ENCODE measurements at regions not wholly inside any gene's neighbourhood (a gene's known extent, or its start where the extent isn't known, plus 50 kb on each side); places are given as distances from the start of the nearest gene placed in this dataset.

DNA sequence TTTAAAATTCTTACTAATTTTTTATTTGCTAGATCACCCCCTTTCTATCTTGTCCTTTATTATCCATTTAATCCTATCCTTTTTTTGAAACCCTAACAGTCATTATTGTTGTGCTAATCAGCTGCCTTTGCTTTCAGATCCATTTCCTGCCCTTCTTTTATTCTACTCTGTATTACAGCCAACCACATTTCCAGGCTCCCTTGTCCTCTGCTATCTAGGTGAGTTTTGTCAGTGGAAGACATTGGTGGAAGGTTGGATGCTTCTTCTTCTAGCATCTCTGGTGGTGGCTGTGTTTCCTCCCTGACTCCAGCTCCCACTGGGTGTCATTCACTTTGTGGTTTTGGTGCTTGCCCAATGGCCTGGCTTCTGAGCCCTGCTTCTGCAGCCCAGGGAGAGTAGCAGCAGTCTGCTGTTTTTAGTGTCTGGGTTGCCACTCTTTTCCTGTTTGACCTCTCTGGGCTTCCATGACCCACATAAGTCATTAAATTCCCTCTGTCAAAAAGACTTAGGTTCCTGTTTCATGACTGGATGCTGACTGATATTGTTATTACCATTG is 225.2 kb upstream of the PGRMC2 start:
- FAIRE-seq (peak; percentile 33), DNase-seq (ENCODE audit: insufficient read length, low spot score) (no peak)

DNA sequence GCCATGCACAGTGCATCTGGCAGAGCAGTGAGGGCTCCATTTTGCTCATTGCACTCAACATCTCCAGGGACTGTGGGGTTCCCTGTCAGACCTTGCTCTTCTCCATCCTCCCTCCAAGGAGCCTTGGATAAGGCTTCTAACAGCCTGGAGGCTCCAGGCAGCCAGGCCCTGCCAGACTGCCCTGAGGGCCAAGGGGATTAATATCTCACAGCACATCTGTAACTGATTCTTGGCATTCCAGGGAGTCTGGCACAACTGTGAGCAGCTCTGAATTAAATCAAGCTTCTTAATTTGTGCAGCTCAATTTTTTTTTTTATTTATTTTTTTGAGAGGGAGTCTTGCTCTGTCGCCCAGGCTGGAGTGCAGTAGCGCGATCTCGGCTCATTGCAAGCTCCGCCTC is 224.5 kb upstream of the PGRMC2 start:
- FAIRE-seq, result no peak

GRCh38 chr4:128510850-128511249 is 223.2 kb upstream of the PGRMC2 start:
- FAIRE-seq (no peak), DNase-seq (ENCODE audit: insufficient read length, low spot score) (no peak)

More for the DNA sequence above, 224.5 kb upstream of the PGRMC2 start:
- no peak for DNase-seq (ENCODE audit: insufficient read length, low spot score)

GRCh38 chr4:128502818-128503527 is 215.4 kb upstream of the PGRMC2 start:
- FAIRE-seq (no peak), DNase-seq (ENCODE audit: insufficient read length, low spot score) (no peak)

DNA sequence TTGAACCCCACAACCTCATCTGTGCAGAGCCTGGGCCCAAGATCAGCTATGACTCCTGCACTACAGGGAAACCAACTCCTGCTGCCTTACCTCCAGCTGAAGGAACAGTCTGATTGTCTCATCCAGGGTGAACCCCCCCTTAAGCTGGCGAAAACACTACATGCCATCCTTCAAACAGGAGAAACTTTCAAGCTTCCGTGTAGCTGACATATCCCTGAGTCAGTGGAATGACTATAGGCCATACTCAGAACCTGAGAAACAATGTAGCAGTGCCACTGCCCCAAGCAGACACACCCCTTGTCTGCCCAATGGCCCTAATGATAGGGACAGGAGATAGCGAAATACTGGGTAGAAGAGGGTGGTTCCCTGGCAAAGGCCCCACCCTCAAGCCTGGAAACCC is 213.6 kb upstream of the PGRMC2 start:
- no peak for DNase-seq (ENCODE audit: insufficient read length, low spot score)
- no peak for FAIRE-seq

DNA sequence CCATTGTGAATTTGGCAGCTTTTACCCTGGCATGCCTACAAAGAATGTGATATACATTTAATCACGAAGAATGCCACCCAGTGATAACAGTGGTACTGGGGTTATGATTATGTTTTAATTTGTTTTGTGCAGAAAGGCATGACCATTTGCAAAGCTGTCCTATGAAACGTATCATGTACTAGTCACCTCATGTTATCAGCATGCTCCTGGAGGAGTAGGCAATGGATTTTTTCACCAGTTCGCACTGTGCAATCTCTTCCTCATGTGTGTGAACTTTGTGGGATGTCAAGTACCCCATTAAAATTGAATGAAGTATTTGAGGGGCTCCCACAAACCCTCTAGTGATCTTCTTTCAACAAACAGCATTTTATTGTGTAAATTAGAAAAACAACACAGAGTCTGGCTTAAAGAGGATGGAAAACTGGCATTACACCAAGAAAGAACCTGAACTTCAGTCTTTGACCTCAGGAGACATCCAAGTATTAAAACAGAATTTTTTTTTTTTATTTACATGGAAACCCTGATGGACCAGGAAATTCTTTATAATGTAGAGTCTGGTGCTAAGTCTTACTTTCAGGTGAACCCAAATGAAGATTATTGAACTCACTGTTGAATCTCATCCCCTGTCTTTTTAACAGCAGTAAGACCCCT is 200.6 kb upstream of the PGRMC2 start:
- DNase-seq (ENCODE audit: insufficient read length, low spot score) (no peak), FAIRE-seq (no peak)

DNA sequence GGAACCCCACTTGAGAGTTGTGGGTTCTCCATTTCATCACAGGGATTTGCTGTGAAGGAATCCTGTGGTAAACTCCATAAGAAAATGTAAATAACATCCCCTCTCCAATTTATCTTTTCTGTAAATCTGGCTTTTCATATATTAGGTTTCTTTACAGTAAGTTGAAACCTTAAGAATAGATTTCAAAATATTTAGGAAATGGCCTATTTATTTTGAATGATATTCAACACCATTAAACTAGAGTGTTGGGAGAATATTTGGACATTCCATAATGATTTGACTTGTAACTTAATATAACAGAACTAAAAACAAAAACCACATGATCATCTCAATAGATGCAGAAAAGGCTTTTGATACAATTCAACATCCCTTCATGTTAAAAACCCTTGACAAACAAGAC is 197.3 kb upstream of the PGRMC2 start:
- no peak for FAIRE-seq

DNA sequence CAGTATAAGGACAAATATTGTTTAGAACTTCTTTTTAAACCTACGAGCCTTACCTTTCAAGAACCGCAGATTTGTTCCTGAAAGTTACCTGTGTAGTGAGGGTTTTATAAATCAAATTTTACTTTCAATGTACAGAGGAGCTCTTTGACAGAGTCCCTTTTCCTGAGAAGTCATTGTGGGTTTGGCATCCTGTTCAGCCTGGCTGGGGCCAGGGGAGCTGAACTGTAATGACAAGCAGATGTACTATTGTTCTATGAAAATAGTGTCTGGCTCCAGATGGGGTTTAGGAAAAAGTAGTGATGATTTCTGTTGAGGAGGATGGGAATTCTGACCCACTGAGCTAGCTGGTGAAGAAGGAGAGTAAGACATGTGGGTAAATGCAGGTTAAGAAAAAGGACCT is 196.2 kb upstream of the PGRMC2 start:
- DNase-seq (ENCODE audit: insufficient read length, low spot score) (no peak), FAIRE-seq (no peak)

More for the DNA sequence above, 197.3 kb upstream of the PGRMC2 start:
- no peak for DNase-seq (ENCODE audit: insufficient read length, low spot score)

- DNase-seq (ENCODE audit: insufficient read length, low spot score) (no peak), FAIRE-seq (no peak)
These were observed 195.4 kb upstream of the PGRMC2 start for GRCh38 chr4:128483041-128483440.

- FAIRE-seq, result no peak
These were observed 194.3 kb upstream of the PGRMC2 start for GRCh38 chr4:128481752-128482480.

DNA sequence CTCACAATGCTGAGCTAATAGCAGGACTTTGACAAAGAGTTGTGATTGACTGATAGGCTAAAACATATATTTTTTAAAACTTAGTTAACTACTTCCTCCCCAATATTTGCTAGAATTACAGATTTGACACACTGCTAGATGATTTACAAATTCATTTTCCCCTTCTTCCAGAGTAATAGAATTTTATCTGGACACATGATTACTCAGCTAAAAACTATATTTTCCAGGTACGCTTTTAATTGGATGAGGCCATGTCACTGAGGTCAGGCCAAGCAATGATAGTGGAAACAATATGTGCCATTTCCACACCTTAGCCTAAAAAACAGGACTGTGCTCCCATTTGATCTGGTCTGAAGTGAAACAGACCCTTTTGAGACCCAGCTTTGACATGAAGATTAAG is 193.3 kb upstream of the PGRMC2 start:
- DNase-seq (ENCODE audit: insufficient read length, low spot score) (no peak), FAIRE-seq (no peak)

More at GRCh38 chr4:128481752-128482480, 194.3 kb upstream of the PGRMC2 start:
- no peak for DNase-seq (ENCODE audit: insufficient read length, low spot score)

GRCh38 chr4:128477540-128477939 is 189.9 kb upstream of the PGRMC2 start:
- DNase-seq (ENCODE audit: insufficient read length, low spot score), result no peak

DNA sequence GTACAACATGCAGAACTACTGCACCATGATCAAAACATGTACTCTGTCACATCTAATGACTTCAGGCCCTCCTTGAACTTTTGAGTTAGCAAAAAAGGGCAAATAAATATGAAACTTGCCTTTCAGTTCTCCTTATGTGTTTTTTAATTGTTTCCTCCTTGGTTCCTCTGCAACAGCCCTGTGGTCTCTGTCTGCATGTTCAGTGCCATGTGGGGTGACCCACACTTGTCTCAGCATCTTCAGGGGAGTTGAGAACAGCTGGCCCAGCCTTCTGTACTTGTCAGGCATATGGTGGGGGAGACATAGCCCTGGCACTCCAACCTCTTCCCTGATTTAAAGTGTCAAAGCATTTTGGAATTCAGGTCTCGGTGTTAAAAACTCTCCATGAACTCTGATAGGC is 188.0 kb upstream of the PGRMC2 start:
- FAIRE-seq, result no peak
- DNase-seq (ENCODE audit: insufficient read length, low spot score), result no peak

More at GRCh38 chr4:128477540-128477939, 189.9 kb upstream of the PGRMC2 start:
- no peak for FAIRE-seq

- no peak for FAIRE-seq
These were observed 184.0 kb upstream of the PGRMC2 start for GRCh38 chr4:128471576-128471975.

DNA sequence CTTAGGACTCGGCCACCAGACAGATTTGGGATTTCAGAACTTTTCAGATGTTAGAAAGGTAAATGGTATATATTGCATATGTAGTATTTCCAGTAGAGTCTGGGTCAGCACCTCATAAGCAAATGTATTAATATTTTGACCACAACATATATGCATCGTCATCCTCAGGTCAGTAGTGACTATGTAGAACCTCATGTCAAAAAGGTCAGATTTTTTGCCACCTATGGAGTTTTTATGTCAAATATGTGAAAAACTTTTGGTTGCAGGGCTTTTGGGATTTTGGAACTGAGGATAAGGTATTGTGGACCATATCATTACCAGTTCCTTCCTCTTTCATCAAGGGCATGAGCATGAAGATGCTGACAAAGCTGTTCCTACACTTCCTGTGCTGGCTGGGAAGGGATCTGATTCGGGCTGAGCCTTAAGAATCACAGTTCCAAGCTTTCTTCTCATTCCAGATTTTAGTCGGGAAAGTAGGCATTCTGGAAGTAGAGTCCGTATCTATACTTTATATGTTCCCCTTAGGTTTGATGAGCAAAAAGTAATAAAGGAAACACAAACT is 183.0 kb upstream of the PGRMC2 start:
- no peak for DNase-seq (ENCODE audit: insufficient read length, low spot score)
- no peak for FAIRE-seq

More at GRCh38 chr4:128471576-128471975, 184.0 kb upstream of the PGRMC2 start:
- DNase-seq (ENCODE audit: insufficient read length, low spot score), result no peak

DNA sequence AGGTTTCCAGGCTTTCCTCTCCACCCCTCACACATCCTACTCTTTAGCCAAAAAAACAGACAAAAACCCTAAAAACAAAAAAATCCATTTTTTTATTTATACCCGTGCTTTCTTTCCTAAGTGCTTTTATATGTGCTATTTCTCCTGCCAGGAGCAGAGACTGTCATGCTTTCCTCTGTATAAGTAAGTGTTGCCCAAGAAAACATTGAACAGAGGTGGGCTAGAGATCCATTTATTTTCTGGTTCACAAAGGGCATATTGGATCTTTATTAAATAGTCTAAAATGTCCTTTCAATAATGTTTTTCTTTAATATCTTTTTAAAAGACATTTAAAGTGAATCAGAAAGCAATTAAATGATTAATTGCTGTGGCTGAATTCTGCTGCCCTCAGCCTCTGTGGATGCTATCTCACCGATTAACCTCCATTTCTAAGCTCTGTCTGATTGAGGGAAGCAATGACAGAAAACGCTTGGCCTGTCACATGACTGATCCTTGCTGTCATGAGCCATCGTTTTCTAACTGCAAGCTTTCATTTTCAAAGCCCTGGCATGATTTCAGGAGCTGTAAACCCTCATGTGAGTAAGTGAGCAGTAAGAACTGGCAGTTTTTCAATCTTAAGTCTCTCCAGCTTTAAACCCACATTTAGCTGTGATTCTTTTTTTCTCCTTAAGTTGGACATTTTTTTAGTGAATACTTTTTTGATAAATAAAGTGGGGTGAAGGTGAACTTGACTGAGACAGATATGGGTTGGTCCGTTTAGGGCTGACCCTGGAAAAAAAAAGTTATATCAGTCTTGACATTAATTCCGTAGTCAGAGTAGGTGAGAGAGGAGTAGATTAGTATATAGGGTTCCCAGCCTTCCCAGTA is 180.7 kb upstream of the PGRMC2 start:
- FAIRE-seq (no peak), DNase-seq (ENCODE audit: insufficient read length, low spot score) (peak; percentile 37)

DNA sequence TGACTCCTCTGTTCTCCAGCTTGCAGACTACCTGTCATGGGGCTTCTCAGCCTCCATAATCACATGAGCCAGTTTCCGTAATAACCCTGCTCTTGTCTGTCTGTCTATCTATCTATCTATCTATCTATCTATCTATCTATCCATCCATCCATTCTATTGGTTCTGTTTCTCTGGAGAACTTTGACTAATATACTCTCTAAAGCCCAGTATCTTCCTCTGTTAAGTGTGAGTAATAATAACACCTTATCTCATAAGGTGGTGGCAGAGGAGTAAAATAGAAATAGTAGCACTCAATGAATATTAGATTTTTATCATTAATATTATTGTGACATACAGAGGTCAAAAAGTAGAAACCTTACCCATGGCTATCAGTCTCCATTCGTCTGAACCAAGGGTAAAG is 177.9 kb upstream of the PGRMC2 start:
- no peak for FAIRE-seq

DNA sequence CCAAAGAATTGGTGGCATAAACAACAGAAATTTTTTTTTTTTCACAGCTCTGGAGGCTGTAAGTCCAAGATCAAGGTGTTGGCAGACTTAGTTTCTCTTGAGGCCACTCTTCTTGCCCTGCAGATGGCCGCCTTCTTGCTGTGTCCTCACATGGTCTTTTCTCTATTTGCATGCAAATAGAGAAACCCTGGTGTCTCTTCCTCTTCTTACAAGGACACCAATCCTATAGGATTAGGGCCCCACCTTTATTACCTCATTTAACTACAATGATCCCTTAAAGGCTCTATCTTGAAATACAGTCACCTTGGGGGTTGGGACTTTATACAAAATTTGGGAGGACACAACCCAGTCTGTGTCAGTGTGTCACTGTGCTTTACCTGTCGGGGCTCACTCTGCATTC is 175.4 kb upstream of the PGRMC2 start:
- DNase-seq (ENCODE audit: insufficient read length, low spot score) (no peak), FAIRE-seq (no peak)

More for the DNA sequence above, 177.9 kb upstream of the PGRMC2 start:
- no peak for DNase-seq (ENCODE audit: insufficient read length, low spot score)

GRCh38 chr4:128462103-128462783 is 174.6 kb upstream of the PGRMC2 start:
- DNase-seq (ENCODE audit: insufficient read length, low spot score) (no peak), FAIRE-seq (no peak)

All from HTR-8/SVneo (cell line).